ENCODE measurements at regions not wholly inside any gene's neighbourhood (a gene's known extent, or its start where the extent isn't known, plus 50 kb on each side); places are given as distances from the start of the nearest gene placed in this dataset.

- no peak for TF ChIP-seq EZH2phosphoT487 (IDR thresholded peaks at IDR 0.05; ENCODE audit: low read depth)
- TF ChIP-seq, protein P1, sequence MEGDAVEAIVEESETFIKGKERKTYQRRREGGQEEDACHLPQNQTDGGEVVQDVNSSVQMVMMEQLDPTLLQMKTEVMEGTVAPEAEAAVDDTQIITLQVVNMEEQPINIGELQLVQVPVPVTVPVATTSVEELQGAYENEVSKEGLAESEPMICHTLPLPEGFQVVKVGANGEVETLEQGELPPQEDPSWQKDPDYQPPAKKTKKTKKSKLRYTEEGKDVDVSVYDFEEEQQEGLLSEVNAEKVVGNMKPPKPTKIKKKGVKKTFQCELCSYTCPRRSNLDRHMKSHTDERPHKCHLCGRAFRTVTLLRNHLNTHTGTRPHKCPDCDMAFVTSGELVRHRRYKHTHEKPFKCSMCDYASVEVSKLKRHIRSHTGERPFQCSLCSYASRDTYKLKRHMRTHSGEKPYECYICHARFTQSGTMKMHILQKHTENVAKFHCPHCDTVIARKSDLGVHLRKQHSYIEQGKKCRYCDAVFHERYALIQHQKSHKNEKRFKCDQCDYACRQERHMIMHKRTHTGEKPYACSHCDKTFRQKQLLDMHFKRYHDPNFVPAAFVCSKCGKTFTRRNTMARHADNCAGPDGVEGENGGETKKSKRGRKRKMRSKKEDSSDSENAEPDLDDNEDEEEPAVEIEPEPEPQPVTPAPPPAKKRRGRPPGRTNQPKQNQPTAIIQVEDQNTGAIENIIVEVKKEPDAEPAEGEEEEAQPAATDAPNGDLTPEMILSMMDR (IDR thresholded peaks at IDR 0.05; ENCODE audit: low read depth, low read length): no peak
These were observed 277.8 kb upstream of the GYPC start for GRCh38 chr2:126378176-126378575.
